HUES48 (cell line): ENCODE measurements at regions not wholly inside any gene's neighbourhood (a gene's known extent, or its start where the extent isn't known, plus 50 kb on each side); places are given as distances from the start of the nearest gene placed in this dataset.
"Not testable (repeated sequence)": the region's sequence is repeated elsewhere in the genome, so short reads cannot be mapped to it uniquely, and the experiment has no call there.

Experiments used
- H3K27ac ChIP-seq: one replicate; pipeline ENCODE4 v1.7.0; 2013; ENCODE audit warnings: low read depth, low read length, inconsistent platforms
- H3K27me3 ChIP-seq: 2 replicates; pipeline ENCODE4 v1.6.1; 2013; ENCODE audit warnings: mild to moderate bottlenecking, low read length; ENCODE audit not compliant: control insufficient read depth, insufficient read depth
- H3K36me3 ChIP-seq: 2 replicates; pipeline ENCODE4 v1.6.1; 2013; ENCODE audit warnings: low read length; ENCODE audit not compliant: control insufficient read depth, insufficient read depth
- H3K4me1 ChIP-seq: 2 replicates; pipeline ENCODE4 v1.6.1; 2013; ENCODE audit warnings: mild to moderate bottlenecking, low read length; ENCODE audit not compliant: control insufficient read depth, insufficient read depth
- H3K4me3 ChIP-seq: 2 replicates; pipeline ENCODE4 v1.5.1; 2013; ENCODE audit warnings: mild to moderate bottlenecking, low read depth, low read length
- H3K9ac ChIP-seq: 2 replicates; pipeline ENCODE4 v1.6.1; 2013; ENCODE audit warnings: mild to moderate bottlenecking, low read depth, low read length, moderate library complexity
- H3K9me3 ChIP-seq: 2 replicates; pipeline ENCODE4 v1.6.1; 2013; ENCODE audit warnings: low read length; ENCODE audit not compliant: control insufficient read depth, insufficient read depth

- Histone ChIP-seq H3K36me3 (no peaks in the 10 kb centered on the region), H3K4me3 (no peak overlapping the region), H3K4me1 (no peaks in the 10 kb centered on the region), H3K27me3 (no peaks in the 10 kb centered on the region), H3K27ac (no peak overlapping the region), H3K9ac (no peak overlapping the region), H3K9me3 (peaks cover 72% of the 10 kb centered on the region)
These were observed 728.8 kb downstream of the TENT5A start for GRCh38 chr6:81023709-81024108.

- no peaks in the 10 kb centered on the region for H3K4me1 ChIP-seq
- peaks cover 73% of the 10 kb centered on the region for H3K9me3 ChIP-seq
- no peak overlapping the region for H3K9ac ChIP-seq
- H3K36me3 ChIP-seq: no peaks in the 10 kb centered on the region
- H3K4me3 ChIP-seq: no peak overlapping the region
- H3K27ac ChIP-seq: no peak overlapping the region
- H3K27me3 ChIP-seq: no peaks in the 10 kb centered on the region
These were observed 729.4 kb downstream of the TENT5A start for GRCh38 chr6:81023007-81023582.

GRCh38 chr6:81017586-81017985 lies 734.9 kb downstream of the TENT5A start:
- H3K9me3 ChIP-seq: peaks cover 42% of the 10 kb centered on the region
- not testable (repeated sequence) for H3K36me3 ChIP-seq, H3K9ac ChIP-seq, H3K4me1 ChIP-seq, H3K27me3 ChIP-seq, H3K27ac ChIP-seq, H3K4me3 ChIP-seq

GRCh38 chr6:81003894-81004293 lies 748.6 kb downstream of the TENT5A start:
- Histone ChIP-seq H3K9me3 (peaks cover 9% of the 10 kb centered on the region; the same call in 1 of the 2 replicates), H3K27ac (no peak overlapping the region), H3K4me3 (no peak overlapping the region), H3K27me3 (no peaks in the 10 kb centered on the region), H3K36me3 (no peaks in the 10 kb centered on the region), H3K9ac (no peak overlapping the region), H3K4me1 (no peaks in the 10 kb centered on the region)

- Histone ChIP-seq H3K27ac (no peak overlapping the region), H3K4me3 (no peak overlapping the region), H3K27me3 (no peaks in the 10 kb centered on the region), H3K4me1 (no peaks in the 10 kb centered on the region), H3K36me3 (no peaks in the 10 kb centered on the region), H3K9me3 (peaks cover 8% of the 10 kb centered on the region; the same call in 1 of the 2 replicates), H3K9ac (no peak overlapping the region)
These were observed 749.3 kb downstream of the TENT5A start for GRCh38 chr6:81003156-81003555.

- H3K9me3 ChIP-seq: peaks cover 5% of the 10 kb centered on the region; the same call in 1 of the 2 replicates
- no peaks in the 10 kb centered on the region for H3K27me3 ChIP-seq
- no peak overlapping the region for H3K9ac ChIP-seq
- H3K36me3 ChIP-seq: no peaks in the 10 kb centered on the region
- H3K4me3 ChIP-seq: no peak overlapping the region
- no peaks in the 10 kb centered on the region for H3K4me1 ChIP-seq
- H3K27ac ChIP-seq: no peak overlapping the region
These were observed 750.4 kb downstream of the TENT5A start for GRCh38 chr6:81002126-81002525.

- Histone ChIP-seq H3K9me3 (no peaks in the 10 kb centered on the region; the same call in 1 of the 2 replicates), H3K27ac (no peak overlapping the region), H3K27me3 (no peaks in the 10 kb centered on the region), H3K9ac (no peak overlapping the region), H3K36me3 (no peaks in the 10 kb centered on the region), H3K4me3 (no peak overlapping the region), H3K4me1 (no peaks in the 10 kb centered on the region)
These were observed 761.2 kb downstream of the TENT5A start for GRCh38 chr6:80991316-80991715.

- H3K36me3 ChIP-seq: no peaks in the 10 kb centered on the region
- no peaks in the 10 kb centered on the region for H3K4me1 ChIP-seq
- H3K4me3 ChIP-seq: no peak overlapping the region
- no peak overlapping the region for H3K27ac ChIP-seq
- H3K9me3 ChIP-seq: no peaks in the 10 kb centered on the region; the same call in 1 of the 2 replicates
- H3K27me3 ChIP-seq: no peaks in the 10 kb centered on the region
- no peak overlapping the region for H3K9ac ChIP-seq
These were observed 763.6 kb downstream of the TENT5A start for GRCh38 chr6:80988892-80989291.

GRCh38 chr6:80988286-80988685 lies 764.2 kb downstream of the TENT5A start:
- Histone ChIP-seq H3K27me3 (no peaks in the 10 kb centered on the region), H3K9me3 (no peaks in the 10 kb centered on the region), H3K4me1 (no peaks in the 10 kb centered on the region), H3K4me3 (no peak overlapping the region), H3K36me3 (no peaks in the 10 kb centered on the region), H3K9ac (no peak overlapping the region), H3K27ac (no peak overlapping the region)

GRCh38 chr6:80981226-80981625 lies 771.3 kb downstream of the TENT5A start:
- not testable (repeated sequence) for H3K9me3 ChIP-seq, H3K36me3 ChIP-seq, H3K27me3 ChIP-seq, H3K4me1 ChIP-seq, H3K4me3 ChIP-seq, H3K9ac ChIP-seq, H3K27ac ChIP-seq

GRCh38 chr6:80976336-80976735 lies 776.1 kb downstream of the TENT5A start:
- Histone ChIP-seq H3K9me3 (peaks cover 7% of the 10 kb centered on the region; the same call in 1 of the 2 replicates), H3K4me1 (peaks cover 15% of the 10 kb centered on the region), H3K27me3 (no peaks in the 10 kb centered on the region), H3K27ac (no peak overlapping the region), H3K36me3 (no peaks in the 10 kb centered on the region), H3K9ac (no peak overlapping the region), H3K4me3 (no peak overlapping the region)
